Panc1 (cell line): ENCODE measurements at regions not wholly inside any gene's neighbourhood (a gene's known extent, or its start where the extent isn't known, plus 50 kb on each side); places are given as distances from the start of the nearest gene placed in this dataset.

ENCODE experiments used
- ATAC-seq: fragments of 200-7000 bp; cut with Tn5 transposase; 2 replicates; pipeline ENCODE4 v1.9.1; 2020; ENCODE audit warnings: mild to moderate bottlenecking, moderate library complexity
- BruUV-seq: library from RNA; stranded (reverse); fragments of 400-500 nt; replicated peaks from 2 replicates; lab custom pipeline; 2021; lab: Mats Ljungman, UMichigan
- CTCF ChIA-PET: fragments of 300-600 bp; sonication (Branson Sonifier 250); formaldehyde crosslinking; loops from one replicate; lab custom pipeline; 2022; ENCODE audit warnings: antibody characterized with exemption; lab: Charles Lee
- POLR2A ChIA-PET: fragments of 300-600 bp; sonication (Branson Sonifier 250); formaldehyde crosslinking; loops from one replicate; lab custom pipeline; 2022; ENCODE audit warnings: antibody characterized with exemption; lab: Charles Lee
- DNase-seq: peaks from one replicate; pipeline ENCODE4 v3.0.0-alpha.2; 2010; ENCODE audit warnings: low read depth, low spot score
- H3K27ac ChIP-seq: 2 replicates; pipeline ENCODE4 v1.5.1; 2011; ENCODE audit warnings: mild to moderate bottlenecking, low read length, inconsistent platforms
- H3K27me3 ChIP-seq: fragments of 200-500 bp; sonication (Bioruptor generic); 2 replicates; pipeline ENCODE4 v1.6.0; 2014; ENCODE audit warnings: low read length, inconsistent platforms; ENCODE audit not compliant: control insufficient read depth, insufficient read depth
- H3K36me3 ChIP-seq: fragments of 200-500 bp; sonication (Bioruptor generic); 2 replicates; pipeline ENCODE4 v1.5.1; 2014; ENCODE audit warnings: inconsistent platforms, mild to moderate bottlenecking, low read length, moderate library complexity; ENCODE audit not compliant: control insufficient read depth, insufficient read depth
- H3K4me1 ChIP-seq: 2 replicates; pipeline ENCODE4 v1.5.1; 2011; ENCODE audit warnings: inconsistent platforms, mild to moderate bottlenecking, low read length, moderate library complexity; ENCODE audit not compliant: control insufficient read depth, insufficient read depth
- H3K4me3 ChIP-seq, 2 experiments: 2 replicates each; pipeline ENCODE4 v1.5.1; 2011 to 2012; ENCODE audit warnings: low read depth in 2 of 2, low read length in 2 of 2, mild to moderate bottlenecking in 2 of 2, inconsistent platforms in 1 of 2, moderate library complexity in 1 of 2
- H3K9me3 ChIP-seq: fragments of 200-500 bp; sonication (Bioruptor generic); 2 replicates; pipeline ENCODE4 v1.5.1; 2014; ENCODE audit warnings: low read depth, mild to moderate bottlenecking, inconsistent platforms, low read length, moderate library complexity; ENCODE audit not compliant: control insufficient read depth, insufficient read depth
- CTCF ChIP-seq: fragments of 450-650 bp; IDR thresholded peaks from 2 replicates; pipeline ENCODE4 v1.5.1; 2017; ENCODE audit warnings: mild to moderate bottlenecking
- POLR2AphosphoS5 ChIP-seq: IDR thresholded peaks from 2 replicates; pipeline ENCODE4 v1.6.1; 2012; ENCODE audit warnings: mild to moderate bottlenecking, low read depth, low read length, moderate library complexity
- REST ChIP-seq, 2 experiments: IDR thresholded peaks; 2 replicates each; pipeline ENCODE4 v1.6.1; 2011 to 2012; ENCODE audit warnings: low read depth in 2 of 2, control low read depth in 1 of 2, low read length in 1 of 2, mild to moderate bottlenecking in 1 of 2, moderate library complexity in 1 of 2; ENCODE audit not compliant: insufficient read depth in 1 of 2
- SIN3A ChIP-seq: IDR thresholded peaks from 2 replicates; pipeline ENCODE4 v1.6.1; 2012; ENCODE audit warnings: low read depth, mild to moderate bottlenecking, low read length, moderate library complexity, borderline replicate concordance; ENCODE audit not compliant: insufficient read depth
- TCF7L2 ChIP-seq: IDR thresholded peaks from 2 replicates; pipeline ENCODE4 v1.6.1; 2011; ENCODE audit warnings: mild to moderate bottlenecking, low read depth, low read length, inconsistent platforms
- in situ Hi-C: cut with HindIII; loops from 2 replicates; pipeline ENCODE4 v1.10.0; 2016; ENCODE audit warnings: low sequenced_read_pairs, low pct_unique_long_range_greater_than_20kb
- intact Hi-C: fragments of 100-400 bp; cut with micrococcal nuclease; formaldehyde crosslinking; loops from one replicate; pipeline ENCODE4 v1.10.0; 2022; ENCODE audit not compliant: unreplicated experiment

GRCh38 chr7:23909426-23909825, 199.4 kb downstream of the STK31 start:
- CTCF ChIA-PET, result no interaction called here
- TF ChIP-seq CTCF (no peak), SIN3A (no peak), REST (IDR thresholded peaks at IDR 0.05; ENCODE audit: insufficient read depth in 1 of 2, low read depth in 2 of 2, low read length in 1 of 2) (no peak), TCF7L2 (no peak), POLR2AphosphoS5 (no peak)

GRCh38 chr7:23912065-23912464, 202.0 kb downstream of the STK31 start:
- Histone ChIP-seq H3K4me1 (no peaks in the 10 kb centered on the region), H3K9me3 (no peaks in the 10 kb centered on the region), H3K27ac (no peak overlapping the region), H3K36me3 (no peaks in the 10 kb centered on the region), H3K4me3 (no peak overlapping the region), H3K27me3 (no peaks in the 10 kb centered on the region)
- BruUV-seq, result no TSS peak
- ChIA-PET POLR2A (no interaction called here), CTCF (no interaction called here)
- ATAC-seq, result no peak
- no peak for DNase-seq
- intact Hi-C loops (no loop called here), in situ Hi-C loops (no loop called here)
- TF ChIP-seq POLR2AphosphoS5 (no peak), SIN3A (no peak), REST (IDR thresholded peaks at IDR 0.05; ENCODE audit: insufficient read depth in 1 of 2, low read depth in 2 of 2, low read length in 1 of 2) (no peak), CTCF (no peak), TCF7L2 (no peak)

More at GRCh38 chr7:23909426-23909825, 199.4 kb downstream of the STK31 start:
- Histone ChIP-seq H3K27ac (no peak overlapping the region), H3K4me3 (no peak overlapping the region), H3K4me1 (no peaks in the 10 kb centered on the region), H3K9me3 (no peaks in the 10 kb centered on the region), H3K27me3 (no peaks in the 10 kb centered on the region), H3K36me3 (no peaks in the 10 kb centered on the region)
- no TSS peak for BruUV-seq
- DNase-seq (no peak), ATAC-seq (no peak)
- POLR2A ChIA-PET, result no interaction called here
- in situ Hi-C loops, result no loop called here
- intact Hi-C loops, result no loop called here
